Hematopoietic multipotent progenitor cell treated with erythropoietin and hydrocortisone succinate and interleukin-3 and kit ligand, for 17 days (in vitro differentiated cells): ENCODE measurements at regions not wholly inside any gene's neighbourhood (a gene's known extent, or its start where the extent isn't known, plus 50 kb on each side); places are given as distances from the start of the nearest gene placed in this dataset.
"Not testable (repeated sequence)": the region's sequence is repeated elsewhere in the genome, so short reads cannot be mapped to it uniquely, and the experiment has no call there.

ENCODE experiments used
- DNase-seq: peaks from one replicate; pipeline ENCODE4 v3.0.0-alpha.2; 2015; ENCODE audit warnings: low spot score

DNA sequence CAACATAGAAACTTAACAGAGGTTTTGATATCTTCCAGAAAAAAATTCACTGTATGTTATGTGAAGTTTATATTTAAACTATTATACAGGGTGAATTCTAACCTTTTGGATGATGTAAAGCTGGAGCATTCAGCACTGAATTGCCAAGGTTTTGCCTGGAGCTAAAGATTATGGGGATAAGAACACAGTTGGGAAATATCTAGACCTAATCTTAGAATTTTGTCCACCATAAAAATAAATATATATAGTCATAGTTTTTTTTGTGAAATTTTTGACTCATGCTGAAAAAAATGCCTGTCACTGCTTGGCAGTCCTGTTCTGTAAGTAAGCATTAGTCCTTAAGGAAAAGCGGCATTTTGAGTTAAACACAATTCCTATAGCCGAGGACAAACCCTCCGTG lies 339.3 kb upstream of the TMEFF2 start:
- no peak for DNase-seq

DNA sequence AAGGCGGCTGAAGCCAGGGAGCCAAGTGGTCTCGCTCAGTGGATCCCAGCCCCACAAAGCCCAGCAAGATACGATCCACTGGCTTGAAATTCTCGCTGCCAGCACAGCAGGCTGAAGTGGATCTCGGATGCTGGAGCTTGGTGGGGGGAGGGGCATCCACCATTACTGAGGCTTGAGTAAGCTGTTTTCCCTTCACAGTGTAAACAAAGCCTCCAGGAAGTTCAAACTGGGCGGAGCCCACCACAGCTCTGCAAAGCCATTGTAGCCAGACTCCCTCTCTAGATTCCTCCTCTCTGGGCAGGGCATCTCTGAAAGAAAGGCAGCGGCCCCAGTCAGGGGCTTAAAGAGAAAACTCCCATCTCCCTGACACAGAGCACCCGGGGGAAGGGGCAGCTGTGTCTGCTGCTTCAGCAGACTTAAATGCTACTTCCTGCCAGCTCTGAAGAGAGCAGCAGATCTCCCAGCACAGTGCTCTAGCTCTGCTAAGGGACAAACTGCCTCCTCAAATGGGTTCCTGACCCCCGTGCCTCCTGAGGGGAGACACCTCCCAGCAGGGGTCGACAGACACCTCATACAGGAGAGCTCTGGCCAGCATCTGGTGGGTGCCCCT lies 330.0 kb upstream of the TMEFF2 start:
- DNase-seq: not testable (repeated sequence)

DNA sequence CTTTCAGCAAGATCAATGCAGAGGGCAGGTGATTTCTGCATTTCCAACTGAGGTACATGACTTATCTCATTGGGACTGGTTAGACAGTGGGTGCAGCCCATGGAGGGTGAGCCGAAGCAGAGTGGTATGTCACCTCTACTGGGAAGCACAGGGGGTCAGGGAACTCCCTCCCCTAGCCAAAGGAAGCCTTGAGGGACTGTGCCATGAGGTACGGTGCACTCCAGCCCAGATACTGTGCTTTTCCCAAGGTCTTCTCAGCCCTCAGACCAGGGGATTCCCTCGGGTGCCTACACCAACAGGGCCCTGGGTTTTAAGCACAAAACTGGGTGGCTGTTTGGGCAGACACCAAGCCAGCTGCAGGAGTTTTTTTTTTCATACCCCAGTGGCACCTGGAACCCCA lies 329.5 kb upstream of the TMEFF2 start:
- not testable (repeated sequence) for DNase-seq

DNA sequence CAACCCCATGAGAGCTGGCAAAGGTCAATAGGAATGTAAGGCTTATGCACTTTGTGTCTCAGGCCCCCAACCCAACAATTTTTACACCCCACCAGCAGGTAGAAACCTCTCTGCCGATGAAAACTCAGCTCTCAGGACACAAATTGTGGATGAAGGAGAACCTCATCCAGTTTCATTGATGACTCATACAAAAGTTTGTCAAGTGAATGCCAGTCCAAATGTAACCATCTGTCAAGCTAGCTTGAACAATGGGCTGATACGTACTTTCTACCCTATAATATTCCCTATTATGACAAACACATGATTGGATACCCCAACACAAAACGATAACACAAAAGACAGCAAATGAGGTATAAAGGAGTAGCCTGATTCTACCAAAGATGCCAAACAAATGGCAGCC lies 321.2 kb upstream of the TMEFF2 start:
- DNase-seq: no peak

DNA sequence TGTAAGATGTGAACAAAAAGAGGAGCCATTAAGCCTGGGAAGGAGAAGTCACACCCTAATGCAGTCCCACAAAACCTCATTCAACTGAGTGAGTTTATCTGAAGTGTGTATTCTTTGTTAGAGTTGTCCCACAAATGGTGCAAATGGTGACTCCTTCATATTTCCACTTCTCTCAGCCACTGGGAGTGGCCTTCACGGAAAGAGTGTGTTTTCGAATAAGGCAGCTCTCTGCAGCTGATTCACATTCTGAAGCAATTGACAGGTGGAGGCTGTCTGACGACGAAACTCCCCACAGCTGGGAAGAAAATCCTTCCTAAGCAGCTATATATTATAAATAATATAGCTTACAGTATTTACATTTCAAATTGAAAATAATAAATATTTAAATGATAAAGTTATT lies 318.8 kb upstream of the TMEFF2 start:
- no peak for DNase-seq

DNA sequence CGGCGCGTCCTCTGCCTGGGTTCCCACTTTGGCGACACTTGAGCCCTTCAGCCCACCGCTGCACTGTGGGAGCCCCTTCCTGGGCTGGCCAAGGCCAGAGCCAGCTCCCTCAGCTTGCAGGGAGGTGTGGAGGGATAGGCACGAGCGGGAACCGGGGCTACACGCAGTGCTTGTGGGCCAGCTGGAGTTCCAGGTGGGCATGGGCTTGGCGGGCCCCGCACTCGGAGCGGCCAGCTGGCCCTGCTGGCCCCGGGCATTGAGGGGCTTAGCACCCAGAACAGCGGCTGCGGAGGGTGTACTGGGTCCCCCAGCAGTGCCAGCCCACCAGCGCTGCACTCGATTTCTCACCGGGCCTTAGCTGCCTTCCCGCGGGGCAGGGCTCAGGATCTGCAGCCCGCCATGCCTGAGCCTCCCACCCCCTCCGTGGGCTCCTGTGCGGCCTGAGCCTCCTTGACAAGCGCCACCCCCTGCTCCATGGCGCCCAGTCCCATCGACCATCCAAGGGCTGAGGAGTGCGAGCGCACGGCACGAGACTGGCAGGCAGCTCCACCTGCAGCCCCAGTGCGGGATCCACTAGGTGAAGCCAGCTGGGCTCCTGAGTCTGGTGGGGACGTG lies 313.2 kb upstream of the TMEFF2 start:
- DNase-seq: not testable (repeated sequence)

DNA sequence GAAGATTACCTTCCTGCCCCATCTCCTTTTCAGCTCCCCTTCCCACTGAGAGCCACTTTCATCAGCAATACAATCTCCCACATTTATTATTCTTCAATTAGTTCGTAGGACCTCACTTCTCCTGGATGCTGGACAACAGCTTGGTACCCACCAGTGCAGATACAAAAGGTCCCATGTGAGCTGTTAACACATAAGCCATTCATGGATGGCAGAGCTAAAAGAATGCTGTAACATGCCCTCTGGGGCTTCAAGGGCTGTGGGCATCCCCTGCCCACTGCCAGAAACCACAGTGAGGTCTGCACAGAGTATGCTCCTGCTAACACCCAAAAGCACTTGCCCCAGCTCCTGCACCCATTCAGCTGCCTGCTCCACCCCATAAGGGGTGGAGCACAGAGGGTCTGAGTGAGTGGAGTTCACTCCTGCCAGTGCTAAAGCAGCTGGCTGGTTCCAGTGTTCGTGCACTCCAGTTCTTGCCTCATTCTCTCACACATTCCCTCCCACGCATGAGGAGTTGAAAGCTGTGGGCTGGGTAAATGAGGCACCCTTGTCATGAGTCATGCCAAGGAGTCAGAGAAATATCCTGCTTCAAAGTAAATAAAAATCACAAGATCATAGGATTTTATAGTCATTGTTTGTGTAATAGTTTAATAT lies 305.9 kb upstream of the TMEFF2 start:
- no peak for DNase-seq

DNA sequence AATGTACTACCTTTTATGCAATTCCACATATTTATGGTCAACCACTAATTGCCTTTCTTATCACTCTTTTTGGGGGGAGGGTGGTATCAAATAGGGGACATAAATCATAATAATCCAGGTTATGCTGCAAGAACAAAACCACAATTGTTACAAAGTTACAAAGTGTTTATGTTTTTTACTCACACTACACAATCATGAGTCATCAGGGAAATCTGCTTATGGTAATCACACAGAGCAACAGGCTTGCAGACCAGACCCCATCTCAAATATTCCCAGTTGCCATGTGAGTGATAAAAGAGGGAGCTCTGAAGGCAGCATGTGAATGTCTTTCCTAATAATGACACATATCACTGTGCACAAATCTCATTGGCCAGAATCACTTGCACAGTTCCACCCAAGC lies 304.7 kb upstream of the TMEFF2 start:
- DNase-seq: no peak

DNA sequence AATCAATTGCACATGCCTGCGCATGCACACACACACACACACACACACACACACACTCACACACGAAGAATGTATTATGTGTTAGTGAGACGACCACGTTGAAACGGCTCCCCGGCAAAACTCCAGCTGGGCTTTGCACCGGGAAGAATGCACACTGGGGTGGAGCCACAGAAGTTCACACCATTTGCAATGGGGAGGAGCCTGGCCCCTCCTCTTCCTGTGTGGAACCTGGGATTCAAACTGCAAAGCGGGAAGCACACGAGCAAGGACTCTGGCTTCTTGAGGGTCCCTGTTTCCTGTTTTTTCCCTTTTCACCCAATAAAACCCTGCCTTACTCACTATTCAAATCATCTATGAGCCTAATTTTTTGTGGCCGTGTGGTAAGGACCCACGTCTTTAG lies 304.0 kb upstream of the TMEFF2 start:
- DNase-seq: no peak

DNA sequence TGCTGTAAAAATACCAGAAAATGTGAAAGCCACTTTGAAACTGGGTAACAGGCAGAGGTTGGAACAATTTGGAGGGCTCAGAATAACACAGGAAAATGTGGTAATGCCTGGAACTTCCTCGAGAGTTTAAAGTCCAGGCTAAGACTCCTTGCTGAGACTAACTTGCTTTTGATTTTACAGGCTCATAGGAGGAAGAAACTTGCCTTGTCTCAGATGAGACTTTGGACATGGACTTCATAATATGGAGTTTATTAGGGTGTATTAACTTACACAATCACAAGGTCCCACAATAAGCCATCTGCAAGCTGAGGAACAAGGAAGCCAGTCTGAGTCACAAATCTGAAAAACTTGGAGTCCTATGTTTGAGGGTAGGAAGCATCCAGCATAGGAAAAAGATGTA lies 293.4 kb upstream of the TMEFF2 start:
- not testable (repeated sequence) for DNase-seq

DNA sequence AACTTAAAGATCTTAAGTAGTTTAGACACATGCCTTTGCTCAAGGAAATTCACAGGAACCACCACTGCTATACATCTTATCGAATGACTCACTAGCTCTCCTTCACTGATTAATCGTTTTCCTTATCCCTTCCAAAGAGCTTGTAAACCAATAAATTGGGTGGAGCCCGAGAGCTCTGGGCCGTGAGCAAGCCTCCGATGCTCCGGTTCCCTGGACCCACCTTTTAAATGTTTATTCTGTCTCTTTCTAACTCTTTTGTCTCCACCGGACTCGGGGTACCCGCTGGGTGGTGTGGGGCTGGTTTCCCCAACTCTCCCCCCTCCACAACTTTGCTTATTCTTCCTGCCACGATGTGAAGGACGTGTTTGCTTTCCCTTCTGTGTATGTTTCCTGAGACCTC lies 292.9 kb upstream of the TMEFF2 start:
- DNase-seq: no peak

DNA sequence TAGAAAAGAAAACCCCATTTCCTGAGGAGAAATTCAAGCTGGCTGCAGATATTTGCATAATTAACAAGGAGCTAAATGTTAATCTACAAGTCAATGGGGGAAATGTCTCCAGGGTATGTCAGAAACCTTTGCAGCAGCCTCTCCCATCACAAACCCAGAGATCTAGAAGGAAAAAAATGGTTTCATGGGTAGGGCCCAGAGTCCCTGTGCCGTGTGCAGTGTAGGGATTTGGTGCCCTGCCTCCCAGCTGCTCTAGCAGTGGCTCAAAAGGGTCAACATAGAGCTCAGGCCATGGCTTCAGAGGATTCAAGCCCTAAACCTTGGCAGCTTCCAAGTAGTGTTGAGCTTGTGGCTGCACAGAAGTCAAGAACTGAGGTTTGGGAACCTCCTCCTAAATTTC lies 290.2 kb upstream of the TMEFF2 start:
- no peak for DNase-seq

DNA sequence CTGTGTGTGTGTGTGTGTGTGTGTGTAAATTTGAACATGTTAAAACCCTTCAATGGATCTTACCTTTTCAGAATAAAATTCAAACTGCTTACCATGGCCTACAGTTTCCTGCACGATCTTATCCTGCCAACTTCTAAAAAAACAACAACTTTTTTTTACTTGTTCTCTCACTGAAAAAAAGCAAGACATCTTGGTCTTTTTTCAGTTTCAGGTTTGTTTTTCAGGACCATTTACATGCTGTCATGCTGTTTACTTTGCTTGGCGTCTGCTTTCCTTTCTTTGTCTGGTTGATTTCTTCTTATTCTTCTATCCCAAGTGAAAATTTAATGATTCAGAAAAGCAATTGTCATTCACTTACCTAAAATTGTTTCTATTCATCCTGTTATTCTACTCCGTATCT lies 286.3 kb upstream of the TMEFF2 start:
- DNase-seq: no peak

DNA sequence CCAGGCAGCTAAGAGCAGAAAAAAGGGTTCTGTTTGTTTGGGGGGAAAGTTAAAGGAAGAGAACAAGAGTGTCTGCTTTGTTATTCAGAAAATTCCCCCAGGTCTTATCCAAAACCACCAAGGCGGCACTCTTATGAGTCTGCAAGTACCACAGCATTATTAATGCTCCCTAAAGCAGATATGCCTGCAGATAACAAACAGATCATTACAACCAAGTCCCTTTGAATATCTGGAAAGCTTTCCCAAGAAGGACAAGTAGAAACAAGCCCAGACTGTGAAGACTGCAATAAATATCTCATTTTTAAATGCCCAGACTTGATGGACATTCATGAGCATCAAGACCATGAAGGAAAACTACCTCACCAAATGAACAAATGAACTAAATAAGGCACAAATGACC lies 278.6 kb upstream of the TMEFF2 start:
- no peak for DNase-seq

DNA sequence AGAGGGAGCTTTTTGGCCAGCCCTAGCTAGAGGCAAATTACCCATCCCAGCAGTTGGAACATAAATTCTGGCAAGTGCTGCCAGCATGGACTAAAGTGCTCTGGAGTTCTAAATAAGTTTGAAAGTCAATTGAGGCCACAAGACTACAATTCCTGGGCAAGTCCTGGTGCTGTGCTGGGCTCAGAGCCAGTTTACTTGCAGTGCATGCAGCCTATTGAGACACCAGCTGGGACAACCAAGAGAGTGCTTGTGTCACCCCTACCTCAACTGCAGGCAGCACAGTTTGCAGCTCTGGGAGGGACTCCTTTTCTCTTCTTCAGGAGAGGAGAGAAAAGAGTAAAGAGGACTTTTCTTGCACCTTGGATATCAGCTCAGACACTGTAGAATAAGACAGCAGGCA lies 277.2 kb upstream of the TMEFF2 start:
- no peak for DNase-seq

DNA sequence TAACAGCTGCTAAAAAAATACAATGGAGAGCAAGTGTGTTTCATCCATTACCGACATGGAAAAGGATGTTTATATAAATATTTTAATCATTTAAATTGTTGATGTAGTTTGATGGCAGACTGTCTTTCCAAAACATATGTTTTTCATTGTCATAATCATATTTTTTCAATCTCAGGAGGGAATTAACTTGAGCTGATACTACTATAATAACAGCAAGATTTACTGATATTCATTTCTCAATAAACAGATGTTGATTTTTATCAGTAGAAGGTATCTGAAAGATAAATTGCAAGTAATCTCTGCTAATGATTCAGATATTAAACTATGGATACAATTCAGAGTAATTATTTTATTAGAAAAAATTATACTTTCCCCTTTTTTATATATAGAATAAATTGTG lies 274.9 kb upstream of the TMEFF2 start:
- no peak for DNase-seq

DNA sequence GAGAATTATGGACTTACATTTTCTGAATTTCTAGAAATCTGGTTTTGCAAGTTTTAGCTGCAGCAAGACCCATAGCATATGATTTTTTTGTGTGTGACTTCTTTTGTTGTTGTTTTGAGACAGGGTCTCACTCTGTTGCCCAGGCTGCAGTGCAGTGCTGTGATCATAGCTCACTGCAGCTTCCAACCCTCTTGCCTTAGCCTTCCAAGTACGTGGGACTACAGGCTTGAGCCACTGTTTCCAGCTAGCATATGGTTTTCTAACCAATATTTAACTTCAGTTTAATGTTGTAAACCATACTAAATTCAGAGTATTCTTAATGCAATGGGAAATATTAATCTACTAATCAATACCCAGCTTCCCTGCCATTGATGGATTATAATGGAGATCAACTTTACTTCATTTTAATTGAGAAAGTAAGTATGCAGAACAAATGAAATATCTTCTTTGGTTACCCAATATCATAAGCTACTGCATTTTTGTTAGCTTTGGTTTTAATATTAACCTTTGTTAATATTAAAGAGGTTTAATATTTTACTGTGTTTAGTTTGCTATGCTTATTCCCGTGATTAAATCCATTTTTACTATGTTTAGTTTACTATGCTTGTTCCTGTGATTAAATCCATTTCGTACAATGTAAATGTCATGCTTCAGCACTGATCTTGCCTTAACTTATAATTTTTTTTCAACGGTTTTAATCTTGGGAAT lies 273.4 kb upstream of the TMEFF2 start:
- DNase-seq: no peak

DNA sequence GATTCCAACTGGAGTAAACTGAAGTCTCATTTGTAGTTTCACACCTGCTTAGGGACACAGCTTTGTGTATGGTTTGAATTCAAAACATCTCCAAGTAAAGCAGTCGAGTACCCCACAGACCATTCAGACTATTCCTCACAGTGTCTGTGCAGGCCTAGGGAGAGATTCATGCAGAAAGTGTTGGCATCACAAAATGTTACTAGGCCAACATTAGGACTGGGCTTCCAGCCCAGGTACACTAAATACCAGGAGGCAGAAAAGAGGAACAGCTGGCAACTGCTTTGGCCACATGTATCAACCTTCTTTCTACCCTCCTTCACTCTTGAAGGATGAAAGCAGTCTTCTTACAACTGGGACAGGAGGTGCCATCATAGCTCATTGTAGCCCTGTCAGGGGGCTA lies 270.4 kb upstream of the TMEFF2 start:
- DNase-seq: no peak

DNA sequence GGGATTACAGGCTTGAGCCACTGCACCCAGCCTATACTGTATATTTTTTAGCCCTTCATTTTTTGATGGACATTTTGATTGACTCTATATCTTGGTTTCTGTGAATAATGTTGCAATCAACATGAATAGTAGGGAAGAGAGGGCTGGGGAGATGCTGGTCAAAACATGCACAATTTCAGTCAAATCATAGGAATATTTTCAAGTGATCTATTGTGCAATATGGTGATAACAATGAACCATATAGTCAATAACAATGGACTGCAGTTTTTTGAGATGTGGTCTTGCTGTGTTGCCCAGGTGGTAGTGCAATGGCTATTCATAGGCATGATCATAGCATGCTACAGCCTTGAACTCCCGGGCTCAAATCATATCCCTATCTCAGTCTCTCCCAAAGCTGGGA lies 264.7 kb upstream of the TMEFF2 start:
- DNase-seq: no peak

DNA sequence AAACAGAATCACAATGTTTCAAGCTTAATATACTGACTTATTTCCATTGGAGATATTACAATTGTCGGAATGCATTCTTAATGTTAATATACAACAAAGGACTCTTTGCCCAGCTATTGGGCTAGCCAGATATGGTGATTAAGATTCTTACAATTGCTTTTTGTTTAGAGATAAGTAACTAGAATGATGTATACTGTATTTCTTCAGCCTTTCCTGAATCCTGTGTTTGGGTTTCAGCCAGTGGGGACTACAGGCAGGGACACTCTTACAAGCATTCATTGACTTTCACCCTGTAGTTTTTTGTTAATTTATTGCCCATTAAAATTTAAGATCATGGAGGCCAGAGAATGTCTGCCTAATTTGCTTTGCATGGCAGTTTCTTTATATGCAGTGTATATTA lies 254.1 kb upstream of the TMEFF2 start:
- no peak for DNase-seq

DNA sequence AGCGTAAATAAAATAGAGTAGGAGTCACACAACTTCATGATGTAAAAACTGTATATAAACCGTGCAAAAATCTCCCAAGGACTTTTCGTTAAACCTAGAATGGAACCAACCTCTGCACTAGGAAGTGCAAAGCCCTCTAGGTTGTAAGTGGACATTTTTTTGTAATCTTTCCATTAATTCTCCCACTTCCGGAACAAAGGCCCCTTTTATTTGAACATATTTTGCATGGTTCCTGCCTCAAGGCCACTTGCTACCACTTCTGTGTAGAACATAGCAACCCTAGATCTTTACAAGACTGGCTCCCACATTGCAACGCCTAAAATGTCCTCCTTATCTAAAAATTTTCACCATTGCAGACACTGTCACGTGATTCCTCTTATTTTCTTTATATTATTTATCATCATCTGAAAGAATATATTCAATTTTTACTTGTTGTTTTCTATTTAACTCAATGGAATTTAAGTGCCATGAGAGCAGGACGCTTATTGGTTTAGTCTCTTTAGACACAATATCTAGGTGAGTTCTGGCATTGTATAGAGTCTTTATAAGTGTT lies 249.6 kb upstream of the TMEFF2 start:
- no peak for DNase-seq

DNA sequence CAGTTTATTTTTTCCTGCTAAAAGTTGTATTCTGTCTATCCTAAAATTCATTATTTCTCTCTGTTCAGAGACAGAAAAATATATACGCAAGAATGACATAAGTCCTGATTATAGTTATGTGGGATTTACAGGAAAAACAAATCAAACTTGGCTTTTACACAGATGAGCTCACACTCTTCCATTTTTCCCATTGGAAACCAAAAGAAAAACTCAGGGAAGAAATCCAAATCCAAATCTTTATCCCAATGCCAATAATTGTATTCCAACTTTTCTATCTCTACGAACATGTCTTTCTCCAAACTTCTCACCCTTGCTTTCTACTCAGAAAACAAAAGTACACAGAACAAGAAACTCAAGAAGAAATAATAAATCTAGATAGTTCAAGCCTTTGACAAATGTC lies 249.1 kb upstream of the TMEFF2 start:
- DNase-seq: no peak

DNA sequence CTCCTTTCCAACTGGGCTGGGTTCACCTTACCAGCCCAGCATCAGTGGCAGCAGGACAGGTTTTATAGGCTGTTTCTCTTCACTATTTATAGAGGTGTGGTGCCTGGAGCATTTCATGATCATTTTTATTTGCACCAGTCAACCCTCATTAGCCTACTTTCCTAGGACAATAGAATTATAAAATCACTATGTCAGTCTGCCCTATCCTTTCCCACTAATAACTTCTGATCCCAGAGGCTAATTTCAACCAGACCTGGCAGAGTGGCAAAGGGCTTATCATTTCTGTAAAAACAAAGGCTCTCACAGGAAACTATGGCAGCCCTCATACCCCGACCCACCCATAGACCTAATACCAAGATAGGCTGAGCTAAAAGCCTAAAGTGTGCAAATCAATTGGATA lies 243.5 kb upstream of the TMEFF2 start:
- no peak for DNase-seq
